ENCODE measurements at regions not wholly inside any gene's neighbourhood (a gene's known extent, or its start where the extent isn't known, plus 50 kb on each side); places are given as distances from the start of the nearest gene placed in this dataset.

DNA sequence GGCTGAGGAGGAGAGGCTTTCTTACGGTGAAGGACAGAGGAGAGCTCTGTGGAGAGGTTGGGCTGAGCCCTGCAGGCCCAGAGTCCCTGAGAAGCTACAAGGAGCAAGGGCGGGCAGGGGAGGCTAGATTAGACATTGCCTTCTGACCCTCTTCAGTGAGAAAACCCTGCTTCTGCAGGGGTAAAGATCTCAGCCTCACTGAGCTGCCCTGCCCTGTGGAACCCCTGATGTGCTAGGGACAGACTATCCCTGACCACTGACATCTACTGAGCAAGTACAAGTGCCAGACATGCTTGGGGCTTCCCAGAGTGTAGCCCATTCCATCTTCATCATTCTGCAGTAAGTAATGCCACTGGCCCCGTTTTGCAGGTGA is 111.5 kb downstream of the CYP26B1 start:
- Histone ChIP-seq H3K27me3 (ENCODE audit: low read length) (no peaks in the 10 kb centered on the region), H3K9me3 (ENCODE audit: insufficient read depth, low read length) (no peaks in the 10 kb centered on the region), H4K20me1 (ENCODE audit: low read depth, low read length) (no peaks in the 10 kb centered on the region), H3K79me2 (ENCODE audit: insufficient read depth, low read length) (no peaks in the 10 kb centered on the region), H2AFZ (ENCODE audit: low read depth, low read length, severe bottlenecking) (no peak overlapping the region), H3K4me3 (ENCODE audit: insufficient read depth, low read length, poor library complexity, severe bottlenecking) (no peak overlapping the region), H3K4me2 (ENCODE audit: low read depth, low read length, poor library complexity, severe bottlenecking) (no peak overlapping the region), H3K9me2 (replicated peaks; ENCODE audit: insufficient read depth, low read length) (no peaks in the 10 kb centered on the region), H3K27ac (ENCODE audit: low read depth, low read length) (no peak overlapping the region), H3K9ac (ENCODE audit: low read length) (no peak overlapping the region), H3K36me3 (ENCODE audit: low read length) (no peaks in the 10 kb centered on the region), H3F3A (ENCODE audit: insufficient read depth) (no peaks in the 10 kb centered on the region)
- TF ChIP-seq, protein P1, sequence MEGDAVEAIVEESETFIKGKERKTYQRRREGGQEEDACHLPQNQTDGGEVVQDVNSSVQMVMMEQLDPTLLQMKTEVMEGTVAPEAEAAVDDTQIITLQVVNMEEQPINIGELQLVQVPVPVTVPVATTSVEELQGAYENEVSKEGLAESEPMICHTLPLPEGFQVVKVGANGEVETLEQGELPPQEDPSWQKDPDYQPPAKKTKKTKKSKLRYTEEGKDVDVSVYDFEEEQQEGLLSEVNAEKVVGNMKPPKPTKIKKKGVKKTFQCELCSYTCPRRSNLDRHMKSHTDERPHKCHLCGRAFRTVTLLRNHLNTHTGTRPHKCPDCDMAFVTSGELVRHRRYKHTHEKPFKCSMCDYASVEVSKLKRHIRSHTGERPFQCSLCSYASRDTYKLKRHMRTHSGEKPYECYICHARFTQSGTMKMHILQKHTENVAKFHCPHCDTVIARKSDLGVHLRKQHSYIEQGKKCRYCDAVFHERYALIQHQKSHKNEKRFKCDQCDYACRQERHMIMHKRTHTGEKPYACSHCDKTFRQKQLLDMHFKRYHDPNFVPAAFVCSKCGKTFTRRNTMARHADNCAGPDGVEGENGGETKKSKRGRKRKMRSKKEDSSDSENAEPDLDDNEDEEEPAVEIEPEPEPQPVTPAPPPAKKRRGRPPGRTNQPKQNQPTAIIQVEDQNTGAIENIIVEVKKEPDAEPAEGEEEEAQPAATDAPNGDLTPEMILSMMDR (IDR thresholded peaks at IDR 0.05; ENCODE audit: insufficient read depth, low read length, poor library complexity, severe bottlenecking): no peak
- no peak for TF ChIP-seq EZH2phosphoT487 (conservative IDR thresholded peaks at IDR 0.05; ENCODE audit: low read length)

DNA sequence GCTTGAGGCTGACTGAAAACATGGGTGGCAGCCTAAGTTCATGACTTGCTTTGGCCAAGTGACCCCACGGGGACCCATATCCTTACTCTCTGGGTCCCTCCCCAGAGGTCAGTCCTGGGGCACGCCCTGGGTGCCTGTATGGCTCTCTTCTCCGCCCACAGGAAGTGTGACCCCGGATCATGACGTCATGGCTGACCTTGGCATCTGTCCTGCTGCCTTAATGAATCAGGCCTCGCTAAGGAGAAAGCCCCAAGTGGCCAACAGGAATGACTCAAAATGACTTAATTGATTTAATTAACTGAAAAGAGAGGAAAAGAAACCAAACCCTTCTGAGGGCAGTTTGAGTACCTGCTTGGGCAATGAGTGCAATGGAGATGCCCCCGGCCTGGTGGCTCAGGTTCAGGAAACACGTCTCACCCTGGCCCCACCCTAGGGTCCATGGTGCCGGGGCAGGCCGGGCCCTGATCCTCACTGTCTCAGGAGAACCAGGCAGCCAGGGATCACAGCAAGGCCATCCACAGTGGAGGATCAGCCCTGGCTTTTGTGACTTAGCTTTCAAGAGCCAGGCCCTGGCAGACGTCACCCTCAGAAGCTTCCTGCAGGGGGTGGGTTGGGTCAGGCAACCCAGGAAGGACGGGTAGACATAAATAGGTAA is 112.0 kb downstream of the CYP26B1 start:
- H3K36me3 ChIP-seq (ENCODE audit: low read length): no peaks in the 10 kb centered on the region
- no peaks in the 10 kb centered on the region for H3F3A ChIP-seq (ENCODE audit: insufficient read depth)
- no peak overlapping the region for H2AFZ ChIP-seq (ENCODE audit: low read depth, low read length, severe bottlenecking)
- H3K27me3 ChIP-seq (ENCODE audit: low read length): no peaks in the 10 kb centered on the region
- H3K9me2 ChIP-seq (replicated peaks; ENCODE audit: insufficient read depth, low read length): no peaks in the 10 kb centered on the region
- no peak overlapping the region for H3K4me2 ChIP-seq (ENCODE audit: low read depth, low read length, poor library complexity, severe bottlenecking)
- H3K9ac ChIP-seq (ENCODE audit: low read length): no peak overlapping the region
- no peaks in the 10 kb centered on the region for H3K9me3 ChIP-seq (ENCODE audit: insufficient read depth, low read length)
- H4K20me1 ChIP-seq (ENCODE audit: low read depth, low read length): no peaks in the 10 kb centered on the region
- no peak for TF ChIP-seq EZH2phosphoT487 (conservative IDR thresholded peaks at IDR 0.05; ENCODE audit: low read length)
- TF ChIP-seq, protein P1 (IDR thresholded peaks at IDR 0.05; ENCODE audit: insufficient read depth, low read length, poor library complexity, severe bottlenecking): no peak
- no peak overlapping the region for H3K4me3 ChIP-seq (ENCODE audit: insufficient read depth, low read length, poor library complexity, severe bottlenecking)
- no peaks in the 10 kb centered on the region for H3K79me2 ChIP-seq (ENCODE audit: insufficient read depth, low read length)
- H3K27ac ChIP-seq (ENCODE audit: low read depth, low read length): no peak overlapping the region

DNA sequence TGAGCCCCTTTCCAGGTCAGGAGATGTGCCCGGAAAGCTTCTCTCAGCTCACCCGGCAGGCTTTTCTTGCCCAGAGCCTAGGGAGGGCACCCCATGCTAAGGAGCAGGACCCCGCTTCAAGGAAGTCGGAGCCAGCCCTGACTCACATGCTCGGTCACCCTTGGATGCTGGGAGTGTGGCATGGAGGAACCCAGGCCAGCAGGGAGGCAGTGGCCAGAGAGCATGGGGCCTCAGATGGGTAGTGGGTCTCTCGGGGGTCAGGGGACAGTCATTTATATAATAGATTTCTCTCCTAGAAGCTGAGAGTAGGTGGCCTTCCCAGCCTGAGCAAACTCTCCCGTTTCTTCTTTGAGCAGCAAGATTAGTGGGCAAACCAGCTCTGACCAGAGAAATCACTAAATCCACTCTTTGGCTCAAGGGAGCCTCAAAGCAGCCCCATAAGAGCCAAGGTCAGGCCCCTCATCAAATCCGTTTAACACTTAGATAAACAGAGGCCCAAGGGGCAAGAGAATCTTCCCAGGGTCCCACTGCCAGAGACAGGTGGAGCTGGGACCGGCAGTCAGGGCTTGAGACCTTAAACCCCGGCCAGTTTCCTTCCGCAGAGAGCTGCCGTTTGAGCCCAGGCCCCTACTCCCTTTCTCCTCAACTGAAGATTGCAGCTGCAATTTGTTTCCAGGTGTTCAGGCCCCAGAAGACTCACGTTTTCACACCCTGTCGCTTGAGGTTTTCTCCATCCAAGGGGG is 113.1 kb downstream of the CYP26B1 start:
- no peak overlapping the region for H3K27ac ChIP-seq (ENCODE audit: low read depth, low read length)
- H3K27me3 ChIP-seq (ENCODE audit: low read length): no peaks in the 10 kb centered on the region
- TF ChIP-seq, protein P1 (IDR thresholded peaks at IDR 0.05; ENCODE audit: insufficient read depth, low read length, poor library complexity, severe bottlenecking): no peak
- no peak for TF ChIP-seq EZH2phosphoT487 (conservative IDR thresholded peaks at IDR 0.05; ENCODE audit: low read length)

More for the DNA sequence above, 113.1 kb downstream of the CYP26B1 start:
- H3F3A ChIP-seq (ENCODE audit: insufficient read depth): no peaks in the 10 kb centered on the region
- H3K79me2 ChIP-seq (ENCODE audit: insufficient read depth, low read length): no peaks in the 10 kb centered on the region
- no peak overlapping the region for H2AFZ ChIP-seq (ENCODE audit: low read depth, low read length, severe bottlenecking)
- H3K9me2 ChIP-seq (replicated peaks; ENCODE audit: insufficient read depth, low read length): no peaks in the 10 kb centered on the region
- H3K9me3 ChIP-seq (ENCODE audit: insufficient read depth, low read length): no peaks in the 10 kb centered on the region
- no peaks in the 10 kb centered on the region for H3K36me3 ChIP-seq (ENCODE audit: low read length)
- no peaks in the 10 kb centered on the region for H4K20me1 ChIP-seq (ENCODE audit: low read depth, low read length)
- no peak overlapping the region for H3K4me2 ChIP-seq (ENCODE audit: low read depth, low read length, poor library complexity, severe bottlenecking)
- no peak overlapping the region for H3K9ac ChIP-seq (ENCODE audit: low read length)
- H3K4me3 ChIP-seq (ENCODE audit: insufficient read depth, low read length, poor library complexity, severe bottlenecking): no peak overlapping the region
